Mucosa of rectum (tissue), 2 donors: ENCODE measurements at regions not wholly inside any gene's neighbourhood (a gene's known extent, or its start where the extent isn't known, plus 50 kb on each side); places are given as distances from the start of the nearest gene placed in this dataset.

Source experiments
- H3K27ac ChIP-seq, 2 donors: one replicate each; pipeline ENCODE4 v1.7.0; 2013; ENCODE audit warnings: inconsistent platforms in 2 of 2, low read depth in 2 of 2, low read length in 2 of 2
- H3K27me3 ChIP-seq, 2 donors: one replicate each; pipeline ENCODE4 v1.7.0; 2013; ENCODE audit warnings: low read length in 2 of 2; ENCODE audit not compliant: control insufficient read depth in 2 of 2, insufficient read depth in 2 of 2
- H3K36me3 ChIP-seq, 2 donors: one replicate each; pipeline ENCODE4 v1.7.0; 2013; ENCODE audit warnings: low read length in 2 of 2; ENCODE audit not compliant: control insufficient read depth in 2 of 2, insufficient read depth in 2 of 2
- H3K4me1 ChIP-seq, 2 donors: one replicate each; pipeline ENCODE4 v1.7.0; 2013; ENCODE audit warnings: low read length in 2 of 2, mild to moderate bottlenecking in 1 of 2; ENCODE audit not compliant: control insufficient read depth in 2 of 2, insufficient read depth in 2 of 2
- H3K4me3 ChIP-seq, 2 donors: one replicate each; pipeline ENCODE4 v1.7.0; 2013; ENCODE audit warnings: low read length in 2 of 2
- H3K9ac ChIP-seq, 2 donors: one replicate each; pipeline ENCODE4 v1.7.0; 2013; ENCODE audit warnings: low read length in 2 of 2, low read depth in 1 of 2, mild to moderate bottlenecking in 1 of 2
- H3K9me3 ChIP-seq, 2 donors: one replicate each; pipeline ENCODE4 v1.7.0; 2013; ENCODE audit warnings: low read length in 2 of 2; ENCODE audit not compliant: control insufficient read depth in 2 of 2
- donor health status: healthy.
- donor health status: Normal muscosa, but diverticular disease.

GRCh38 chr9:126157826-126158587, 168.6 kb upstream of the MVB12B start:
- no peaks in the 10 kb centered on the region for H3K36me3 ChIP-seq
- no peak overlapping the region for H3K9ac ChIP-seq
- H3K9me3 ChIP-seq: no peaks in the 10 kb centered on the region

GRCh38 chr9:126158588-126159429, 167.8 kb upstream of the MVB12B start:
- Histone ChIP-seq H3K27me3 (peaks cover 0 to 3% of the 10 kb centered on the region in 2 donors), H3K4me1 (no peaks in the 10 kb centered on the region), H3K9me3 (no peaks in the 10 kb centered on the region), H3K36me3 (no peaks in the 10 kb centered on the region), H3K9ac (no peak overlapping the region), H3K27ac (no peak overlapping the region), H3K4me3 (no peak overlapping the region)

More at GRCh38 chr9:126157826-126158587, 168.6 kb upstream of the MVB12B start:
- Histone ChIP-seq H3K27ac (no peak overlapping the region), H3K4me1 (no peaks in the 10 kb centered on the region), H3K27me3 (peaks cover 0 to 3% of the 10 kb centered on the region in 2 donors), H3K4me3 (no peak overlapping the region)

DNA sequence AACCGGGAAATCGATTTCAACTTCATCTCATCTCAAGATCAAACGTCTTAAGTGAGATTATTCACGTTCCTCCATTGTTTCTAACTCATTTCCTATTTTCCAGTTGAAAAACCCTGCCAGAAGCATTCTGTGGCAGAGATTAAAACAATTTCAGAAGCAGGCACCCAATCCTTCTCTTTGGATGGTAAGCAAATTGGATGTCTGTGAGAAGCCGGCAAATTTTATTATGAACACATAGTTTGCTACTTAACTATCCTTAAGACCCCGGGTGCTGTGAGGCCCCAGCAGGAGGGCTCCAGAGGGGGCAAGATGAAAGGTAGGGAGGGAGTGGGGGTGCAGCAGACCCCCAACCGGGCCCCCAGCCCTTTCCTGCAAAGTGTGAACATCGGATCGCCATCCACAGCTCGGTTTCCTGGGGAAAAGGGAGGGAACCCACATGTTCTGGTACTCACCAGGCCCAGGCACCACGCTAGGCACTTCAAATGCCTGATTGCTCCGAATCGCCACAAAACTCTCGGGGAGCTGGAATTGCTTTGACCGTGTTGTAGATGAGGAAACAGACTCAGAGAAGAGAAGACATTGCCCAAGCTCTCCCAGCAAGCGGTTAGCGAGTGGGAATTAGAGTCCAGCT, 167.1 kb upstream of the MVB12B start:
- Histone ChIP-seq H3K4me1 (no peaks in the 10 kb centered on the region), H3K27ac (no peak overlapping the region), H3K4me3 (no peak overlapping the region), H3K9me3 (no peaks in the 10 kb centered on the region), H3K27me3 (no peaks in the 10 kb centered on the region), H3K36me3 (no peaks in the 10 kb centered on the region), H3K9ac (no peak overlapping the region)

- Histone ChIP-seq H3K27ac (no peak overlapping the region), H3K9ac (no peak overlapping the region), H3K36me3 (no peaks in the 10 kb centered on the region), H3K9me3 (no peaks in the 10 kb centered on the region), H3K27me3 (no peaks in the 10 kb centered on the region), H3K4me3 (no peak overlapping the region), H3K4me1 (no peaks in the 10 kb centered on the region)
These were observed 166.4 kb upstream of the MVB12B start for GRCh38 chr9:126160067-126160853.

GRCh38 chr9:126160854-126161329, 165.7 kb upstream of the MVB12B start:
- H3K4me1 ChIP-seq: no peaks in the 10 kb centered on the region
- H3K9ac ChIP-seq: no peak overlapping the region
- H3K9me3 ChIP-seq: no peaks in the 10 kb centered on the region
- H3K27me3 ChIP-seq: peaks cover 0 to 2% of the 10 kb centered on the region in 2 donors
- no peaks in the 10 kb centered on the region for H3K36me3 ChIP-seq
- H3K27ac ChIP-seq: no peak overlapping the region
- H3K4me3 ChIP-seq: no peak overlapping the region

- peaks cover 0 to 2% of the 10 kb centered on the region in 2 donors for H3K27me3 ChIP-seq
- H3K9me3 ChIP-seq: no peaks in the 10 kb centered on the region
- H3K36me3 ChIP-seq: no peaks in the 10 kb centered on the region
- no peak overlapping the region for H3K27ac ChIP-seq
- H3K4me3 ChIP-seq: no peak overlapping the region
- H3K9ac ChIP-seq: no peak overlapping the region
- H3K4me1 ChIP-seq: no peaks in the 10 kb centered on the region
These were observed 163.8 kb upstream of the MVB12B start for GRCh38 chr9:126162611-126163381.

GRCh38 chr9:126164796-126165525, 161.7 kb upstream of the MVB12B start:
- Histone ChIP-seq H3K4me3 (no peak overlapping the region), H3K4me1 (no peaks in the 10 kb centered on the region), H3K27me3 (peaks cover 0 to 5% of the 10 kb centered on the region in 2 donors), H3K9ac (no peak overlapping the region), H3K27ac (no peak overlapping the region), H3K9me3 (no peaks in the 10 kb centered on the region), H3K36me3 (no peaks in the 10 kb centered on the region)

- Histone ChIP-seq H3K4me3 (no peak overlapping the region), H3K27ac (no peak overlapping the region), H3K36me3 (no peaks in the 10 kb centered on the region), H3K4me1 (no peaks in the 10 kb centered on the region), H3K9me3 (no peaks in the 10 kb centered on the region), H3K9ac (no peak overlapping the region), H3K27me3 (peaks cover 0 to 7% of the 10 kb centered on the region in 2 donors)
These were observed 160.9 kb upstream of the MVB12B start for GRCh38 chr9:126165755-126166154.
